Keratinocyte (primary cell): ENCODE measurements at regions not wholly inside any gene's neighbourhood (a gene's known extent, or its start where the extent isn't known, plus 50 kb on each side); places are given as distances from the start of the nearest gene placed in this dataset.

Source experiments
- DNase-seq: peaks from one replicate; pipeline ENCODE4 v3.0.0-alpha.2; 2011; ENCODE audit warnings: low read depth, missing footprints, low spot score
- FAIRE-seq: peaks from 2 replicates; lab custom pipeline; 2011; peaks lifted over from hg19 to GRCh38; lab: Jason Lieb, UNC
- H2AFZ ChIP-seq: 2 replicates; pipeline ENCODE4 v1.6.0; 2012; ENCODE audit warnings: low read length, control low read depth, inconsistent platforms; ENCODE audit not compliant: control insufficient read depth
- H3K27ac ChIP-seq: 2 replicates; pipeline ENCODE4 v1.5.1; 2011; ENCODE audit warnings: low read length; ENCODE audit not compliant: control insufficient read depth, insufficient read depth
- H3K27me3 ChIP-seq: 3 replicates; pipeline ENCODE4 v1.6.0; 2011; ENCODE audit warnings: low read length; ENCODE audit not compliant: control insufficient read depth, insufficient read depth; ENCODE audit errors: extremely low read depth
- H3K36me3 ChIP-seq, 2 experiments: 2 replicates in 1 of 2; 3 replicates in 1 of 2; pipeline ENCODE4 v1.5.1; 2011; ENCODE audit warnings: low read length in 2 of 2, mild to moderate bottlenecking in 1 of 2; ENCODE audit not compliant: control insufficient read depth in 2 of 2, insufficient read depth in 2 of 2; ENCODE audit errors: extremely low read depth in 1 of 2
- H3K4me1 ChIP-seq: 3 replicates; pipeline ENCODE4 v1.5.1; 2011; ENCODE audit warnings: low read length; ENCODE audit not compliant: control insufficient read depth, insufficient read depth; ENCODE audit errors: extremely low read depth
- H3K4me2 ChIP-seq: 3 replicates; pipeline ENCODE4 v1.6.0; 2011; ENCODE audit warnings: low read depth, low read length; ENCODE audit not compliant: control insufficient read depth, insufficient read depth; ENCODE audit errors: extremely low read depth
- H3K4me3 ChIP-seq, 3 experiments: fragments of 200-600 bp in 1 of 3; sonication (generic) in 1 of 3; 2 replicates in 2 of 3; 3 replicates in 1 of 3; pipeline ENCODE4 v1.5.1; 2011 to 2016; ENCODE audit warnings: low read length in 3 of 3, mild to moderate bottlenecking in 3 of 3, control low read depth in 2 of 3, inconsistent platforms in 1 of 3, low read depth in 1 of 3, mixed read lengths in 1 of 3, mixed run types in 1 of 3, moderate library complexity in 1 of 3; ENCODE audit not compliant: control insufficient read depth in 2 of 3, insufficient read depth in 2 of 3; ENCODE audit errors: extremely low read depth in 1 of 3
- H3K79me2 ChIP-seq: 2 replicates; pipeline ENCODE4 v1.6.0; 2012; ENCODE audit warnings: low read length; ENCODE audit not compliant: control insufficient read depth, insufficient read depth
- H3K9ac ChIP-seq: 3 replicates; pipeline ENCODE4 v1.6.0; 2011; ENCODE audit warnings: low read length; ENCODE audit not compliant: control insufficient read depth, insufficient read depth; ENCODE audit errors: extremely low read depth
- H3K9me1 ChIP-seq: 3 replicates; pipeline ENCODE4 v1.6.0; 2011; ENCODE audit warnings: low read length; ENCODE audit not compliant: control insufficient read depth, insufficient read depth; ENCODE audit errors: extremely low read depth
- H3K9me3 ChIP-seq: 2 replicates; pipeline ENCODE4 v1.5.1; 2012; ENCODE audit warnings: low read depth, low read length; ENCODE audit not compliant: control insufficient read depth
- H4K20me1 ChIP-seq: 3 replicates; pipeline ENCODE4 v1.6.0; 2011; ENCODE audit warnings: low read length; ENCODE audit not compliant: control insufficient read depth, insufficient read depth; ENCODE audit errors: extremely low read depth
- EZH2 ChIP-seq: IDR thresholded peaks from one replicate; pipeline ENCODE4 v1.6.1; 2012; ENCODE audit warnings: inconsistent platforms, mild to moderate bottlenecking, low read length, moderate library complexity
- dilution Hi-C: fragments of 300-500 bp; cut with MboI; formaldehyde crosslinking; loops from one replicate; pipeline ENCODE4 v1.7.0; 2020; ENCODE audit warnings: low sequenced_read_pairs; ENCODE audit not compliant: extremely low pct_ligation_motif_present
- TF ChIP-seq, protein P1 (sequence below), 3 experiments: IDR thresholded peaks in 1 of 3; conservative IDR thresholded peaks in 1 of 3; optimal IDR thresholded peaks in 1 of 3; 2 replicates in 2 of 3; 3 replicates in 1 of 3; pipeline versions ENCODE3 to v1.5.1; 2011; ENCODE audit warnings: low read length in 3 of 3, mild to moderate bottlenecking in 3 of 3, moderate library complexity in 2 of 3, control low read depth in 1 of 3, inconsistent platforms in 1 of 3; ENCODE audit not compliant: insufficient read depth in 2 of 3; ENCODE audit errors: extremely low read depth in 1 of 3

DNA sequence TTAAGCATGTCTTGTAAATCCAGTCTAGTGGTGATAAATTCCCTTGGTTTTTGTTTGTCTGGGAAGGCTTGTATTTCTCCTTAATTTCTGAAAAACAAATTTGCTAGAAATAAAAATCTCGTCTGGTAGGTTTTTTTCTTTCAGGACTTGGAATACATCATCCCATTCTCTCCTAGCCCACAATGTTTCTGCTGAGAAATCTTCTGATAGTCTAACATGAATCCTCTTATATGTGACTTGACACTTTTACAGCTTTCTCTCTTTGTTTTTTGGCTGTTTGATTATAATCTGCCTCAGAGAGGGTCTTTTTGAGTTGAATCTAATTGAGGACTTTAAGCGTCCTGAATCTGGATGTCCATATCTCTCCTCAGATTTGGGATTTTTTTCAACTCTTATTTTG, 104.9 kb downstream of the FEM1C start:
- Histone ChIP-seq H3K4me2 (no peak overlapping the region), H3K27ac (no peak overlapping the region), H3K9me1 (no peaks in the 10 kb centered on the region), H3K36me3 (no peaks in the 10 kb centered on the region), H3K9ac (no peak overlapping the region), H3K79me2 (no peaks in the 10 kb centered on the region), H3K4me3 (no peak overlapping the region), H3K27me3 (no peaks in the 10 kb centered on the region), H3K4me1 (peaks cover 16% of the 10 kb centered on the region), H3K9me3 (no peaks in the 10 kb centered on the region), H2AFZ (no peak overlapping the region), H4K20me1 (no peaks in the 10 kb centered on the region)
- dilution Hi-C loops = no loop called here
- no peak for TF ChIP-seq EZH2
- TF ChIP-seq, protein P1, sequence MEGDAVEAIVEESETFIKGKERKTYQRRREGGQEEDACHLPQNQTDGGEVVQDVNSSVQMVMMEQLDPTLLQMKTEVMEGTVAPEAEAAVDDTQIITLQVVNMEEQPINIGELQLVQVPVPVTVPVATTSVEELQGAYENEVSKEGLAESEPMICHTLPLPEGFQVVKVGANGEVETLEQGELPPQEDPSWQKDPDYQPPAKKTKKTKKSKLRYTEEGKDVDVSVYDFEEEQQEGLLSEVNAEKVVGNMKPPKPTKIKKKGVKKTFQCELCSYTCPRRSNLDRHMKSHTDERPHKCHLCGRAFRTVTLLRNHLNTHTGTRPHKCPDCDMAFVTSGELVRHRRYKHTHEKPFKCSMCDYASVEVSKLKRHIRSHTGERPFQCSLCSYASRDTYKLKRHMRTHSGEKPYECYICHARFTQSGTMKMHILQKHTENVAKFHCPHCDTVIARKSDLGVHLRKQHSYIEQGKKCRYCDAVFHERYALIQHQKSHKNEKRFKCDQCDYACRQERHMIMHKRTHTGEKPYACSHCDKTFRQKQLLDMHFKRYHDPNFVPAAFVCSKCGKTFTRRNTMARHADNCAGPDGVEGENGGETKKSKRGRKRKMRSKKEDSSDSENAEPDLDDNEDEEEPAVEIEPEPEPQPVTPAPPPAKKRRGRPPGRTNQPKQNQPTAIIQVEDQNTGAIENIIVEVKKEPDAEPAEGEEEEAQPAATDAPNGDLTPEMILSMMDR (optimal IDR thresholded peaks at IDR 0.05 in 1 of 3, IDR thresholded peaks at IDR 0.05 in 1 of 3, conservative IDR thresholded peaks at IDR 0.05 in 1 of 3; ENCODE audit: extremely low read depth in 1 of 3, insufficient read depth in 2 of 3, low read length in 3 of 3) = no peak
- FAIRE-seq (no peak), DNase-seq (no peak)

DNA sequence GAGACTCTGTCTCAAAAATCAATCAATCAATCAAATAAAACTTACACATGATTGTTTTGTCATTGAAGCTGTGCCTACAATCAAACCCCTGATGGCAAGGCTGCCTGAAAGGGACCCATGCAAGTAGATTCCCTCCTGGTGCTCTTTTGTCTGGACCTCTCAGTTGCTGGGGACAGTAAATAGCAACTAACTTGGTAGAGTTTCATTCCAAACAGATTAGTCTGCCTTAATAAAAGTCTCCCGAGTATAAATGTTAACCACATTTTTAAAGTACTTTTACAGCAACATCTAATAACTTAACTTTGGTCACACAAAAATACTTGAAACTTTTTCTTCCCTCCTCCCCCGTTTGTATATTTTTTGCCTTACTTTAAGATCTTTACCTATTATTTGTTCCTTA, 105.5 kb downstream of the FEM1C start:
- no peak for FAIRE-seq

More for the DNA sequence above, 105.5 kb downstream of the FEM1C start:
- no peak overlapping the region for H3K9ac ChIP-seq
- DNase-seq = no peak
- no peak overlapping the region for H3K4me3 ChIP-seq
- no peaks in the 10 kb centered on the region for H4K20me1 ChIP-seq
- no peaks in the 10 kb centered on the region for H3K9me1 ChIP-seq
- no peak for TF ChIP-seq EZH2
- TF ChIP-seq, protein P1 (optimal IDR thresholded peaks at IDR 0.05 in 1 of 3, IDR thresholded peaks at IDR 0.05 in 1 of 3, conservative IDR thresholded peaks at IDR 0.05 in 1 of 3; ENCODE audit: extremely low read depth in 1 of 3, insufficient read depth in 2 of 3, low read length in 3 of 3) = no peak
- no peaks in the 10 kb centered on the region for H3K36me3 ChIP-seq
- H3K9me3 ChIP-seq = no peaks in the 10 kb centered on the region
- no peaks in the 10 kb centered on the region for H3K27me3 ChIP-seq
- dilution Hi-C loops = no loop called here
- no peaks in the 10 kb centered on the region for H3K79me2 ChIP-seq
- no peak overlapping the region for H3K4me2 ChIP-seq
- peaks cover 16% of the 10 kb centered on the region for H3K4me1 ChIP-seq
- H2AFZ ChIP-seq = no peak overlapping the region
- H3K27ac ChIP-seq = no peak overlapping the region
